Keratinocyte (primary cell): ENCODE measurements at regions not wholly inside any gene's neighbourhood (a gene's known extent, or its start where the extent isn't known, plus 50 kb on each side); places are given as distances from the start of the nearest gene placed in this dataset.
"Not testable (repeated sequence)": the region's sequence is repeated elsewhere in the genome, so short reads cannot be mapped to it uniquely, and the experiment has no call there.

Source experiments
- DNase-seq: peaks from one replicate; pipeline ENCODE4 v3.0.0-alpha.2; 2011; ENCODE audit warnings: low read depth, missing footprints, low spot score
- FAIRE-seq: peaks from 2 replicates; lab custom pipeline; 2011; peaks lifted over from hg19 to GRCh38; lab: Jason Lieb, UNC
- H2AFZ ChIP-seq: 2 replicates; pipeline ENCODE4 v1.6.0; 2012; ENCODE audit warnings: low read length, control low read depth, inconsistent platforms; ENCODE audit not compliant: control insufficient read depth
- H3K27ac ChIP-seq: 2 replicates; pipeline ENCODE4 v1.5.1; 2011; ENCODE audit warnings: low read length; ENCODE audit not compliant: control insufficient read depth, insufficient read depth
- H3K27me3 ChIP-seq: 3 replicates; pipeline ENCODE4 v1.6.0; 2011; ENCODE audit warnings: low read length; ENCODE audit not compliant: control insufficient read depth, insufficient read depth; ENCODE audit errors: extremely low read depth
- H3K36me3 ChIP-seq, 2 experiments: 2 replicates in 1 of 2; 3 replicates in 1 of 2; pipeline ENCODE4 v1.5.1; 2011; ENCODE audit warnings: low read length in 2 of 2, mild to moderate bottlenecking in 1 of 2; ENCODE audit not compliant: control insufficient read depth in 2 of 2, insufficient read depth in 2 of 2; ENCODE audit errors: extremely low read depth in 1 of 2
- H3K4me1 ChIP-seq: 3 replicates; pipeline ENCODE4 v1.5.1; 2011; ENCODE audit warnings: low read length; ENCODE audit not compliant: control insufficient read depth, insufficient read depth; ENCODE audit errors: extremely low read depth
- H3K4me2 ChIP-seq: 3 replicates; pipeline ENCODE4 v1.6.0; 2011; ENCODE audit warnings: low read depth, low read length; ENCODE audit not compliant: control insufficient read depth, insufficient read depth; ENCODE audit errors: extremely low read depth
- H3K4me3 ChIP-seq, 3 experiments: fragments of 200-600 bp in 1 of 3; sonication (generic) in 1 of 3; 2 replicates in 2 of 3; 3 replicates in 1 of 3; pipeline ENCODE4 v1.5.1; 2011 to 2016; ENCODE audit warnings: low read length in 3 of 3, mild to moderate bottlenecking in 3 of 3, control low read depth in 2 of 3, inconsistent platforms in 1 of 3, low read depth in 1 of 3, mixed read lengths in 1 of 3, mixed run types in 1 of 3, moderate library complexity in 1 of 3; ENCODE audit not compliant: control insufficient read depth in 2 of 3, insufficient read depth in 2 of 3; ENCODE audit errors: extremely low read depth in 1 of 3
- H3K79me2 ChIP-seq: 2 replicates; pipeline ENCODE4 v1.6.0; 2012; ENCODE audit warnings: low read length; ENCODE audit not compliant: control insufficient read depth, insufficient read depth
- H3K9ac ChIP-seq: 3 replicates; pipeline ENCODE4 v1.6.0; 2011; ENCODE audit warnings: low read length; ENCODE audit not compliant: control insufficient read depth, insufficient read depth; ENCODE audit errors: extremely low read depth
- H3K9me1 ChIP-seq: 3 replicates; pipeline ENCODE4 v1.6.0; 2011; ENCODE audit warnings: low read length; ENCODE audit not compliant: control insufficient read depth, insufficient read depth; ENCODE audit errors: extremely low read depth
- H3K9me3 ChIP-seq: 2 replicates; pipeline ENCODE4 v1.5.1; 2012; ENCODE audit warnings: low read depth, low read length; ENCODE audit not compliant: control insufficient read depth
- H4K20me1 ChIP-seq: 3 replicates; pipeline ENCODE4 v1.6.0; 2011; ENCODE audit warnings: low read length; ENCODE audit not compliant: control insufficient read depth, insufficient read depth; ENCODE audit errors: extremely low read depth
- dilution Hi-C: fragments of 300-500 bp; cut with MboI; formaldehyde crosslinking; loops from one replicate; pipeline ENCODE4 v1.7.0; 2020; ENCODE audit warnings: low sequenced_read_pairs; ENCODE audit not compliant: extremely low pct_ligation_motif_present

DNA sequence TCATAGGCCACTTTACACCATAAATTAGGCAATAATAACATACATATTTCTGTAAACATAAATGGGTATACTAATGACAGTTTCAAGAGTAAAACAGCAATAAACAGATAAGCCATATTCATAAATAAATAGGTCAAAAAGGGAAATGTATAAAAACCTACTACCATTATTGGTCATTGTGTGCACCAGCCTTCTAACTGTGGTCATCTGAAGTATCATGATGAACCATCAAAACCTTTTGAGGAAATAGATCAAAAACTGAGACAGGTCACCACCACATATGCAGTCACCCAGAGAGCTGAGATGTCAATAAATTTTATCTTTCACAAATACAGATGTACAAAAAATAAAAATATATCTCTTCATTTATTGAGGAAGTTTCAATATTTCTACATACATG is 438.8 kb upstream of the FAM174A start:
- dilution Hi-C loops, H3K9me3 ChIP-seq, H3K36me3 ChIP-seq, H3K27me3 ChIP-seq, H4K20me1 ChIP-seq, H3K79me2 ChIP-seq, H3K27ac ChIP-seq, FAIRE-seq, H3K4me3 ChIP-seq, H3K4me1 ChIP-seq, H3K9me1 ChIP-seq, H3K4me2 ChIP-seq, DNase-seq, H2AFZ ChIP-seq, H3K9ac ChIP-seq: not testable (repeated sequence)

DNA sequence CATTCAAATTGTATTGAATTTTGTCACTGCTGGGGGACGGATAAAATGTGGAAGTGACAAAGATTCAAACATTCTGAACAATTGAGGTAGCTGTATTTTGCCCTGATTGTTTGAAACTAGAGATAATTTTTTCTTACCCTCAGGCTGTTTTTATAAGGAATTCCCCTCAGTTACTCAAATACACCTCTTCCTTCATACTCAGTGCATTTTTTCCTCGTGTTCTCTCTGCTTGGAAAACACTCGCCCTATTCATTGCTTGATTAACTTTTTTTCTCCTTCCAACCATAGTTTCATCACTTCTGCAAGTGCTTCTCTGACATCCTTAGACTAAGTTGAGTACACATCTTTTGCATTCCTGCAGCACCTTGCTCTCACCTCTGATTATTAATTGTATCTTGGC is 454.5 kb upstream of the FAM174A start:
- H4K20me1 ChIP-seq, H3K27ac ChIP-seq, H3K4me3 ChIP-seq, H3K4me2 ChIP-seq, H2AFZ ChIP-seq, H3K9ac ChIP-seq, H3K36me3 ChIP-seq, dilution Hi-C loops, H3K9me3 ChIP-seq, H3K4me1 ChIP-seq, H3K9me1 ChIP-seq, H3K79me2 ChIP-seq, H3K27me3 ChIP-seq, DNase-seq: not testable (repeated sequence)
- FAIRE-seq = peak; percentile 80

DNA sequence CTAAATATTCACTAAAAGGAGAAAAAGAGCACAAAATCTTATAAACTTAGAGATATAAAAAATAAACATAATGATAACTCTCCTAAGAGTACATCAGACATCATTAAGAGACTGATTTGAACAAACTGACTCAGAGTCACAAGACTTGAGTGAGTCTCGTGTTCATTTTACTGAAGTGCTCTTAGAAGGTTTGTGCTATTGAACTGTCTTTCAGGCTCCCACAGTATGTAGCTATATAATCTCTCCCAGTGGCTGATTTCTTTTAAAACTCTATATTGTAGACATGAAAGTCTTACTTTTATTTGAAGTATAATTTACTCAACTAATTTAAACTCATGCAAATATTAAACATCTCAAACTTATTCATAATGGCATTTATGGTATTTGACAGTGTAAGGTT is 456.0 kb upstream of the FAM174A start:
- DNase-seq, H3K9me3 ChIP-seq, H3K27ac ChIP-seq, FAIRE-seq, H3K9ac ChIP-seq, H3K9me1 ChIP-seq, H3K27me3 ChIP-seq, H3K4me1 ChIP-seq, H3K79me2 ChIP-seq, H3K4me3 ChIP-seq, dilution Hi-C loops, H2AFZ ChIP-seq, H3K36me3 ChIP-seq, H4K20me1 ChIP-seq, H3K4me2 ChIP-seq: not testable (repeated sequence)

DNA sequence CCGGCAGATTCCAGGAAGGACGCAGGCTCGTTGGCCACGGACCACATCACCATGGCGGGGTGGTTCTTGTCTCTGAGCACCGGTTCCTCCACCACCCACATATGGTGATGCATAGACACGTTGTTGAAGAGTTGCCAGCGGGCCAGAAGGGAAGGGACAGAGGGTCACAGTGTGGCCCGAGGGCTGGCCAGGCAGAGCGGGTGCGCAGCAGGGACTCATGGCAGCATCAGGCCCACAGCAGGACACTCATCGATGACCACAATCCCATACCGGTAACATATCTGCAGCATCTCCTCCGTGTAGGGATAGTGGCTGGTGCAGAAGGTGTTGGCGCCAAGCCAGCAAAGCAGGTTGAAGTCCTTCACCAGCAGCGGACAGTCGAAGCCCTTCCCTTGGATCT is 469.2 kb upstream of the FAM174A start:
- H3K36me3 ChIP-seq, H3K27ac ChIP-seq, H3K4me2 ChIP-seq, dilution Hi-C loops, H4K20me1 ChIP-seq, H3K9me1 ChIP-seq, H3K4me3 ChIP-seq, DNase-seq, H3K4me1 ChIP-seq, H3K9me3 ChIP-seq, H3K9ac ChIP-seq, H2AFZ ChIP-seq, FAIRE-seq, H3K27me3 ChIP-seq, H3K79me2 ChIP-seq: not testable (repeated sequence)
